ENCODE measurements at regions not wholly inside any gene's neighbourhood (a gene's known extent, or its start where the extent isn't known, plus 50 kb on each side); places are given as distances from the start of the nearest gene placed in this dataset.

- H3K27me3 ChIP-seq, result no peaks in the 10 kb centered on the region
- TF ChIP-seq CTCF (IDR thresholded peaks at IDR 0.05), result no peak
- H3K4me1 ChIP-seq (ENCODE audit: control insufficient read depth in 1 of 2, insufficient read depth in 1 of 2, low read depth in 1 of 2, low read length in 1 of 2), result peaks cover 9 to 13% of the 10 kb centered on the region in 2 experiments
- H3K36me3 ChIP-seq, result peaks cover 10% of the 10 kb centered on the region
- H3K9me3 ChIP-seq, result no peaks in the 10 kb centered on the region
- no peak overlapping the region for H3K27ac ChIP-seq
- peak overlapping the region in 1 of 2 experiments; percentile 5 for H3K4me3 ChIP-seq (ENCODE audit: low read depth in 1 of 2, low read length in 1 of 2)
These were observed 83.3 kb downstream of the RMI2 start for GRCh38 chr16:11428623-11428953.

- H3K4me3 ChIP-seq (ENCODE audit: low read depth in 1 of 2, low read length in 1 of 2), result no peak overlapping the region
- TF ChIP-seq CTCF (IDR thresholded peaks at IDR 0.05), result no peak
- peaks cover 10% of the 10 kb centered on the region for H3K36me3 ChIP-seq
- H3K27ac ChIP-seq, result no peak overlapping the region
- no peaks in the 10 kb centered on the region for H3K27me3 ChIP-seq
- H3K4me1 ChIP-seq (ENCODE audit: control insufficient read depth in 1 of 2, insufficient read depth in 1 of 2, low read depth in 1 of 2, low read length in 1 of 2), result peaks cover 9 to 11% of the 10 kb centered on the region in 2 experiments
- H3K9me3 ChIP-seq, result no peaks in the 10 kb centered on the region
These were observed 83.9 kb downstream of the RMI2 start for GRCh38 chr16:11429123-11429522.

GRCh38 chr16:11429823-11430222 is 84.6 kb downstream of the RMI2 start:
- H3K36me3 ChIP-seq, result peaks cover 5% of the 10 kb centered on the region
- no peaks in the 10 kb centered on the region for H3K27me3 ChIP-seq
- no peak for TF ChIP-seq CTCF (IDR thresholded peaks at IDR 0.05)
- no peak overlapping the region for H3K4me3 ChIP-seq (ENCODE audit: low read depth in 1 of 2, low read length in 1 of 2)
- H3K27ac ChIP-seq, result no peak overlapping the region
- no peaks in the 10 kb centered on the region for H3K9me3 ChIP-seq
- peaks cover 9 to 11% of the 10 kb centered on the region in 2 experiments for H3K4me1 ChIP-seq (ENCODE audit: control insufficient read depth in 1 of 2, insufficient read depth in 1 of 2, low read depth in 1 of 2, low read length in 1 of 2)

- no peak for TF ChIP-seq CTCF (IDR thresholded peaks at IDR 0.05)
- H3K36me3 ChIP-seq, result no peaks in the 10 kb centered on the region
- H3K4me3 ChIP-seq (ENCODE audit: low read depth in 1 of 2, low read length in 1 of 2), result no peak overlapping the region
- H3K4me1 ChIP-seq (ENCODE audit: control insufficient read depth in 1 of 2, insufficient read depth in 1 of 2, low read depth in 1 of 2, low read length in 1 of 2), result peaks cover 9 to 11% of the 10 kb centered on the region in 2 experiments
- no peak overlapping the region for H3K27ac ChIP-seq
- H3K27me3 ChIP-seq, result no peaks in the 10 kb centered on the region
- no peaks in the 10 kb centered on the region for H3K9me3 ChIP-seq
These were observed 85.5 kb downstream of the RMI2 start for GRCh38 chr16:11430601-11431317.

- no peaks in the 10 kb centered on the region for H3K36me3 ChIP-seq
- peaks cover 9 to 11% of the 10 kb centered on the region in 2 experiments for H3K4me1 ChIP-seq (ENCODE audit: control insufficient read depth in 1 of 2, insufficient read depth in 1 of 2, low read depth in 1 of 2, low read length in 1 of 2)
- no peak overlapping the region for H3K27ac ChIP-seq
- H3K9me3 ChIP-seq, result no peaks in the 10 kb centered on the region
- no peak overlapping the region for H3K4me3 ChIP-seq (ENCODE audit: low read depth in 1 of 2, low read length in 1 of 2)
- H3K27me3 ChIP-seq, result no peaks in the 10 kb centered on the region
- no peak for TF ChIP-seq CTCF (IDR thresholded peaks at IDR 0.05)
These were observed 86.7 kb downstream of the RMI2 start for GRCh38 chr16:11431915-11432465.
